SK-N-MC (cell line): ENCODE measurements at regions not wholly inside any gene's neighbourhood (a gene's known extent, or its start where the extent isn't known, plus 50 kb on each side); places are given as distances from the start of the nearest gene placed in this dataset.
A peak's percentile ranks its signal among the peaks of the same experiment; 100 is the strongest.
"Not testable (repeated sequence)": the region's sequence is repeated elsewhere in the genome, so short reads cannot be mapped to it uniquely, and the experiment has no call there.

Experiments used
- DNase-seq: peaks from one replicate; pipeline ENCODE4 v3.0.0-alpha.2; 2011; ENCODE audit warnings: low read depth, low spot score
- H3K27ac ChIP-seq: fragments of 200-600 bp; sonication (generic); 2 replicates; pipeline ENCODE4 v1.5.1; 2016; ENCODE audit warnings: mixed run types
- H3K36me3 ChIP-seq: fragments of 200-600 bp; sonication (generic); 2 replicates; pipeline ENCODE4 v1.6.1; 2017; ENCODE audit warnings: antibody characterized with exemption, low read length, mixed read lengths; ENCODE audit not compliant: insufficient read depth
- H3K4me3 ChIP-seq: fragments of 200-600 bp; sonication (generic); 2 replicates; pipeline ENCODE4 v1.5.1; 2016
- H3K9ac ChIP-seq: fragments of 200-600 bp; sonication (generic); 2 replicates; pipeline ENCODE4 v1.8.0; 2017; ENCODE audit warnings: mixed run types, mixed read lengths; ENCODE audit not compliant: insufficient read length
- H3K9me3 ChIP-seq: fragments of 200-600 bp; sonication (generic); 2 replicates; pipeline ENCODE4 v1.6.1; 2017; ENCODE audit warnings: low read depth, mild to moderate bottlenecking, antibody characterized with exemption, low read length, moderate library complexity, mixed read lengths
- EZH2 ChIP-seq: fragments of 200-600 bp; sonication (generic); IDR thresholded peaks from one replicate; pipeline ENCODE4 v1.6.1; 2017; ENCODE audit warnings: antibody characterized with exemption
- FOXP2 ChIP-seq: optimal IDR thresholded peaks from 2 replicates; pipeline ENCODE3; 2011; ENCODE audit warnings: mild to moderate bottlenecking, moderate library complexity; ENCODE audit not compliant: insufficient read depth; ENCODE audit errors: extremely low read length, control extremely low read depth
- POLR2AphosphoS5 ChIP-seq: IDR thresholded peaks from 2 replicates; pipeline ENCODE4 v1.6.1; 2012; ENCODE audit warnings: mild to moderate bottlenecking, low read depth, low read length, borderline replicate concordance

DNA sequence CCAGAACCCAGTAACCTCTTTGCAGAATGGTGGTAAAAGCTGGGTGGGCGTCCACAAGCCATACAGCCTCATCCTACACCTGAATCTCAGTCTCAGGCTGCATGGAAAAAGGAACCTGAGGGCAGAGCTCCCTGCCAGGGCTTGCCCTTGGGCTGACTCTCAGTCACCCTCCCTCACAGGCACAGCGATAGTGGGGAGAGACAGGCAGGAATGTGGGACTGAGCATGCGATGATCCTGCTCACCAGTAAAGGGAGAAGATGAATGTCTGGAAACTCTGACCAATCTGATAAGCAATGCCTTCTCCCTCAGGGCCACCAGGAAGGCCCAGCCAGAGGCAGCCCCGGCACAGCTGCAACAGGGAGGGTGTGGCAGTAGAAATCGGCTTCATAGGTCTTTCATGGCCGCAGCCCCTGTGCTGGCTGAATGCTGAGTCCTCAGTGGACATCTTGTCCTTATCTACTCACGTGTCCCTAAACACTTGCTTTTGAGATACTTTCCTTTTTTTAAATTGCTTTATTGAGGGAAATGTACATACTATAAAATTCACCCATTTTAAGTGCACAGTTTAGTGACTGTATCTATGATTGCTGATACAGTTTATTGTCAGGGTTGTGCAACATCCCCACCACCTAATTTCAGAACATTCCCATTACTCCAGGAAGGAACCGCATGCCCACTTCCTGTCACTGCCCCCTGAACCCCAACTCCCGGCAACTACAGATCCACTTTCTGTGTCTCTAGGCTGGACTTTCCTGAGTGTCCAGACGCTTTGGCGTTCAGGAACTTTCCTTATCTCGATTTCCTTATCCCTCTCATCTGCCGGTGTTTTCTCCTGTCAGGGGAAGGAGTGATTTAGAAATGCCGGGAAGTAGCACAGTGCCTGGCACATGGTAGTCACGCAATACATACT is 258.1 kb downstream of the PCNX1 start:
- Histone ChIP-seq H3K9ac (peak overlapping the region; percentile 27), H3K4me3 (0 out of 2 replicates have a peak overlapping the region, but pooled peaks have one; percentile 13)
- TF ChIP-seq FOXP2: no peak
- no peak for TF ChIP-seq POLR2AphosphoS5
- no peak for TF ChIP-seq EZH2

DNA sequence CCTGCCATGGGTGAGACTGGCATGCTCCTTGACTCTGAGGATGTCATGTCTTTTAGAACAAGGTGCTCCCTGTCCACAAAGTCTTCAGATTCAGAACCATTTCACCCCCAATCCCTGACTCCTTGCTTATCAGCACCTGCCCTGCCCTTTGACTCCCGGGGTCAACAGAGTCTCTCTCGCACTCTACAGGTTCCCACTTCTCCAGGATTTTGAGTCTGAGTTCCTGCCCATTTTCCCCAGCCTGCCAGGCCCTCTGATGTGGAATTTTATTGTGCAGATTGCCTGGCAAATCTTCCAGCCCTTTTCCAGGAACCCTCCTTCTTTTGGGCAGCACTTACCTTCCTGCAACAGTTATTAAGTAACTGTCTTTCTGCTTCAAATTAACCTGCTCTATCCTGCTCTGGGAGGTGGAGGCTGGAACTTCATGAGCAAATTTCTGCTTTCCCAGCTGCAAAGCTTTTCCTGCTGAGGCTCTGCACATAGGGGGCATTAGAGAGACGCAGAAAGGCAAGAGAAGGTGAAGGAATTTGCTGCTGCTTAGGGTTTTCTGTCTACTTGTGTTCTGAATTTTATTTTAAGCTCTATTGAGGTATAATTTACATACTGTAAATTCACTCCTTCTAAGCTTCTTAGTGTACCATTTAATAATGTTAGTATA is 259.1 kb downstream of the PCNX1 start:
- Histone ChIP-seq H3K27ac (peak overlapping the region; percentile 84), H3K4me3 (peak overlapping the region; percentile 33; the same call in 1 of the 2 replicates), H3K9me3 (no peaks in the 10 kb centered on the region), H3K9ac (peak overlapping the region; percentile 27), H3K36me3 (no peaks in the 10 kb centered on the region)
- TF ChIP-seq POLR2AphosphoS5 (no peak), EZH2 (no peak), FOXP2 (no peak)
- peak; percentile 71 for DNase-seq

More for the DNA sequence above, 258.1 kb downstream of the PCNX1 start:
- no peaks in the 10 kb centered on the region for H3K9me3 ChIP-seq
- no peak for DNase-seq
- peak overlapping the region; percentile 84 for H3K27ac ChIP-seq
- H3K36me3 ChIP-seq: no peaks in the 10 kb centered on the region

DNA sequence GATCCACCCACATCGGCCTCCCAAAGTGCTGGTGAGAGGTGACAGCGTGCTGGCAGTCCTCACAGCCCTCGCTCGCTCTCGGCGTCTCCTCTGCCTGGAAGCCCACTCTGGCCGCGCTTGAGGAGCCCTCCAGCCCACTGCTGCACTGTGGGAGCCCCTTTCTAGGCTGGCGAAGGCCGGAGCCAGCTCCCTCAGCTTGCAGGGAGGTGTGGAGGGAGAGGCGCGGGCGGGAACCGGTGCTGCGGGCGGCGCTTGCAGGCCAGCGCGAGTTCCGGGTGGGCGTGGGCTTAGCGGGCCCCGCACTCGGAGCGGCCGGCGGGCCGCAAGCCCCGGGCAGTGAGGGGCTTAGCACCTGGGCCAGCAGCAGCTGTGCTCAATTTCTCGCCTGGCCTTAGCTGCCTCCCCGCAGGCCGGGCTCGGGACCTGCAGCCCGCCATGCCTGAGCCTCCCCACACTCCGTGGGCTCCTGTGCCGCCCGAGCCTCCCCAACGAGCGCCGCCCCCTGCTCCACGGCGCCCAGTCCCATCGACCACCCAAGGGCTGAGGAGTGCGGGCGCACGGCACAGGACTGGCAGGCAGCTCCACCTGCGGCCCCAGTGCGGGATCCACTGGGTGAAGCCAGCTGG is 260.2 kb downstream of the PCNX1 start:
- H3K27ac ChIP-seq, H3K36me3 ChIP-seq, H3K4me3 ChIP-seq, H3K9me3 ChIP-seq, H3K9ac ChIP-seq, DNase-seq: not testable (repeated sequence)

DNA sequence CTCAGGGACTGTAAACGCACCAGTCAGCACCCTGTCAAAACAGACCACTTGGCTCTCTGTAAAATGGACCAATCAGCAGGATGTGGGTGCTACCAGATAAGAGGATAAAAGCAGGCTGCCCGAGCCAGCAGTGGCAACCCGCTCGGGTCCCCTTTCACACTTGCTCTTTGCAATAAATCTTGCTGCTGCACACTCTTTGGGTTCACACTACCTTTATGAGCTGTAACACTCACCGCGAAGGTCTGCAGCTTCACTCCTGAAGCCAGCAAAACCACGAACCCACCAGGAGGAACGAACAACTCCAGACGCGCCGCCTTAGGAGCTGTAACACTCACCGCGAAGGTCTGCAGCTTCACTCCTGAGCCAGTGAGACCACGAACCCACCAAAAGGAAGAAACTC is 260.9 kb downstream of the PCNX1 start:
- H3K27ac ChIP-seq, H3K9me3 ChIP-seq, H3K9ac ChIP-seq, H3K4me3 ChIP-seq, DNase-seq, H3K36me3 ChIP-seq: not testable (repeated sequence)

- no peaks in the 10 kb centered on the region for H3K36me3 ChIP-seq
- no peaks in the 10 kb centered on the region for H3K9me3 ChIP-seq
- no peak for DNase-seq
- no peak for TF ChIP-seq POLR2AphosphoS5
- no peak for TF ChIP-seq EZH2
- no peak for TF ChIP-seq FOXP2
- no peak overlapping the region for H3K4me3 ChIP-seq
- no peak overlapping the region for H3K27ac ChIP-seq
- H3K9ac ChIP-seq: no peak overlapping the region
Observed at GRCh38 chr14:71168564-71169427, 261.5 kb downstream of the PCNX1 start.

DNA sequence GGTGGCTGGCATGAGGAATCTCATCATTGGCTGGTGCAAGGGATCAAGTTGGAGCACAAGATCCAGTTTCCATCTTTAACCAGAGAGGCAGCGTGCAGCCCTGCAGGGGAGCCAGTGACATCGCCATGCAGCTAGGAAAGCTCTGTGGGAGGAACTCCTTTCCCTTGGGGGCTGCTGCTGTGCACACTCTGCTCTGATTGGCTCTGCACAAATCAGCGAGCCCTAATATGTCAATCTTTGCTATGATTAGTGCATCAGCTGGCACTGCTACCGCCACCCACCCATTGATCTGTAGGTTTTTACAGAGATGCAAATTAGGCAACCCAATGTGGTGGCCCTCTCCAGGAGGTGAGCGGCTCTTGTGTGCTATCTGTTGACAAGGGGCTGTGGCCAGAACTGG is 262.6 kb downstream of the PCNX1 start:
- Histone ChIP-seq H3K4me3 (no peak overlapping the region), H3K27ac (no peak overlapping the region), H3K36me3 (no peaks in the 10 kb centered on the region), H3K9ac (no peak overlapping the region), H3K9me3 (no peaks in the 10 kb centered on the region)
- TF ChIP-seq POLR2AphosphoS5: no peak
- no peak for TF ChIP-seq EZH2
- TF ChIP-seq FOXP2: no peak
- no peak for DNase-seq

DNA sequence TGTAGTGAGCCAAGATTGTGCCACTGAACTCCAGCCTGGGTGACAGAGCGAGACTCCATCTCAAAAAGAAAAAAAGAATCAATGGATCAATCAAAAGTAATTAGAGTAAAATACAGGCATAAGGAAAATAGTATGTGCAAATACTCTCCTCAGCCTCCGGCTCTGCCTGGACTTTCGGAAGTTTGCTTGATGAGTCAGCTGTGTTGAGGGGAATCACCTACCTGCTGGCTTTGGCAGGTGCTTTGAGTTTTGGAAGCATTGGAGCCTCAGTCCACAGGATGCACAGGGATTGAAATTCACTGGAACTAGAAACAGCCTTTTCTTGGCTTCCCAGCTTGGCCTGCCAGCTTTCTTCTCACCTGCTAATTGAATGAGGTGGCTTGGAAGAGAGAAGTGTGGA is 268.2 kb downstream of the PCNX1 start:
- H3K36me3 ChIP-seq: no peaks in the 10 kb centered on the region
- no peak overlapping the region for H3K4me3 ChIP-seq
- no peak for TF ChIP-seq FOXP2
- no peak overlapping the region for H3K27ac ChIP-seq
- DNase-seq: no peak
- H3K9ac ChIP-seq: no peak overlapping the region
- no peaks in the 10 kb centered on the region for H3K9me3 ChIP-seq

DNA sequence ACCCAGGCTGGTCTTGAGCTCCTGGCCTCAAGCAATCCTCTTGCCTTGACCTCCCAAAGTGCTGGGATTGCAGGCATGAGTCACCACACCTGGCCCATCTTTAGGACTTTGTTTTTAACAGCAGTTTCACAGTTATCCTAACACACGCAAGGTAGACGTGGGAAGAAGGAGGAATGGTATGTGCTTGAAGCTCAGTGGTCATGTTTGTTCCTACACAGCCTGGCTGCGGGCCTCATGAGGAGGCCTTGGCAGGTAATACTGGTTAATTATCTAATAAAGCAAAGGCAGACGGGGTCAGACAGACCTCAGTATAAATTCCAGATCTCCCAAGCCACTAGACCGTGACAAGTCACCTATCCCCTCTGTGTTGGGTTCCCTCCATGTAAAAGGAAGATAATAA is 271.8 kb downstream of the PCNX1 start:
- Histone ChIP-seq H3K27ac (no peak overlapping the region), H3K9me3 (no peaks in the 10 kb centered on the region), H3K4me3 (no peak overlapping the region), H3K36me3 (no peaks in the 10 kb centered on the region), H3K9ac (no peak overlapping the region)
- no peak for DNase-seq
- TF ChIP-seq POLR2AphosphoS5 (no peak), FOXP2 (no peak), EZH2 (no peak)
